ENCODE measurements at regions not wholly inside any gene's neighbourhood (a gene's known extent, or its start where the extent isn't known, plus 50 kb on each side); places are given as distances from the start of the nearest gene placed in this dataset.

DNA sequence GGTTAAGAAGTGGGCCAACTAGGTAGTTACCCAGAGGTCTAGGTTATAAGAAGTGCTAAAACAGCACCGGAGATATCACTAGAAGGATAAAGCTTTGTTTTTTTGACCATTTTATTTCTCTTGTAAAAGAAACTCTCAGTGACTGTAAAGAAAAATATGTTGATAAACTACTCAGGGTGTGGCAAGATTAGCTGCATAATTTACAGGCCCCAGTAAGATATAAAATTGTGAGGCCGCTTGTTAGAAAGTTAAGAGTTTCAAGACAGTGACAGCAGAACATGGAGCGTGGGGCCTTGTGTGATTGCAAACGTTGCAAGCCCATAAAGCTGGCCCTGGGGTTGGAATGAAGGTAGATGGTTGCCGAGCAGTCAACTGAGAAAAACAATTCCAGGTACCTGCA lies 263.7 kb upstream of the EEF2KMT start:
- Mint-ChIP-seq H3K9me3 (peaks cover 49% of the 10 kb centered on the region), H3K27ac (no peak overlapping the region), H3K36me3 (ENCODE audit: low read depth) (peaks cover 12% of the 10 kb centered on the region; the same call in 1 of the 2 replicates), H3K27me3 (ENCODE audit: insufficient read depth) (no peaks in the 10 kb centered on the region; the same call in 1 of the 2 replicates), H3K4me1 (ENCODE audit: low read depth) (no peaks in the 10 kb centered on the region), H3K4me3 (no peak overlapping the region)
- TF ChIP-seq, protein P1, sequence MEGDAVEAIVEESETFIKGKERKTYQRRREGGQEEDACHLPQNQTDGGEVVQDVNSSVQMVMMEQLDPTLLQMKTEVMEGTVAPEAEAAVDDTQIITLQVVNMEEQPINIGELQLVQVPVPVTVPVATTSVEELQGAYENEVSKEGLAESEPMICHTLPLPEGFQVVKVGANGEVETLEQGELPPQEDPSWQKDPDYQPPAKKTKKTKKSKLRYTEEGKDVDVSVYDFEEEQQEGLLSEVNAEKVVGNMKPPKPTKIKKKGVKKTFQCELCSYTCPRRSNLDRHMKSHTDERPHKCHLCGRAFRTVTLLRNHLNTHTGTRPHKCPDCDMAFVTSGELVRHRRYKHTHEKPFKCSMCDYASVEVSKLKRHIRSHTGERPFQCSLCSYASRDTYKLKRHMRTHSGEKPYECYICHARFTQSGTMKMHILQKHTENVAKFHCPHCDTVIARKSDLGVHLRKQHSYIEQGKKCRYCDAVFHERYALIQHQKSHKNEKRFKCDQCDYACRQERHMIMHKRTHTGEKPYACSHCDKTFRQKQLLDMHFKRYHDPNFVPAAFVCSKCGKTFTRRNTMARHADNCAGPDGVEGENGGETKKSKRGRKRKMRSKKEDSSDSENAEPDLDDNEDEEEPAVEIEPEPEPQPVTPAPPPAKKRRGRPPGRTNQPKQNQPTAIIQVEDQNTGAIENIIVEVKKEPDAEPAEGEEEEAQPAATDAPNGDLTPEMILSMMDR (IDR thresholded peaks at IDR 0.05), result no peak
- no peak for DNase-seq

GRCh38 chr16:5354645-5355044 lies 257.1 kb upstream of the EEF2KMT start:
- no peaks in the 10 kb centered on the region for H3K4me1 Mint-ChIP-seq (ENCODE audit: low read depth)
- no peaks in the 10 kb centered on the region for H3K36me3 Mint-ChIP-seq (ENCODE audit: low read depth)
- 0 out of 2 replicates have a peak, but pooled peaks cover 2% of the 10 kb centered on the region for H3K27me3 Mint-ChIP-seq (ENCODE audit: insufficient read depth)
- H3K27ac Mint-ChIP-seq, result no peak overlapping the region
- no peak for DNase-seq
- no peak overlapping the region for H3K4me3 Mint-ChIP-seq
- peaks cover 44% of the 10 kb centered on the region for H3K9me3 Mint-ChIP-seq
- TF ChIP-seq, protein P1 (IDR thresholded peaks at IDR 0.05), result no peak

- TF ChIP-seq, protein P1 (IDR thresholded peaks at IDR 0.05), result no peak
- no peak overlapping the region for H3K4me3 Mint-ChIP-seq
- no peaks in the 10 kb centered on the region for H3K36me3 Mint-ChIP-seq (ENCODE audit: low read depth)
- H3K27ac Mint-ChIP-seq, result no peak overlapping the region
- H3K27me3 Mint-ChIP-seq (ENCODE audit: insufficient read depth), result 0 out of 2 replicates have a peak, but pooled peaks cover 2% of the 10 kb centered on the region
- H3K4me1 Mint-ChIP-seq (ENCODE audit: low read depth), result no peaks in the 10 kb centered on the region
- H3K9me3 Mint-ChIP-seq, result peaks cover 57% of the 10 kb centered on the region
- DNase-seq, result no peak
Observed at GRCh38 chr16:5349670-5350517, 252.3 kb upstream of the EEF2KMT start.

DNA sequence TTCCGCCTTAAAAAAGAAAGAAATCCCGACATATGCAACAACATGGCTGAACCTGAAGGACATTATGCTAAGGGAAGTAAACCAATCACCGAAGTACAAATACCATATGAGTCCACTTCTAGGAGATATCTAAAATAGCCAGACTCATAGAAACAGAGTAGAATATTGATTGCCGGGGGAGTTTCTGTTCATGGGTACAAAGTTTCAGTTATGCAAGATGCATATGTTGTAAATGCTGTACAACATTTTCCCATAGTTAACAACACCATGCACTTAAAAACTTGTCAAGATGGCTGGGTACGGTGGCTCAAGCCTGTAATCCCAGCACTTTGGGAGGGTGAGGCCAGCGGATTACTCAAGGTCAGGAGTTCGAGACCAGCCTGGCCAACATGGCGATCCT lies 251.5 kb upstream of the EEF2KMT start:
- Mint-ChIP-seq H3K4me1 (ENCODE audit: low read depth) (no peaks in the 10 kb centered on the region), H3K27ac (no peak overlapping the region), H3K9me3 (peaks cover 51% of the 10 kb centered on the region), H3K4me3 (no peak overlapping the region), H3K36me3 (ENCODE audit: low read depth) (no peaks in the 10 kb centered on the region), H3K27me3 (ENCODE audit: insufficient read depth) (peaks cover 1% of the 10 kb centered on the region; the same call in 1 of the 2 replicates)
- TF ChIP-seq, protein P1 (IDR thresholded peaks at IDR 0.05), result no peak
- no peak for DNase-seq

- no peak for DNase-seq
- Mint-ChIP-seq H3K27ac (no peak overlapping the region), H3K36me3 (ENCODE audit: low read depth) (no peaks in the 10 kb centered on the region), H3K4me1 (ENCODE audit: low read depth) (no peaks in the 10 kb centered on the region), H3K4me3 (no peak overlapping the region), H3K27me3 (ENCODE audit: insufficient read depth) (no peaks in the 10 kb centered on the region; the same call in 1 of the 2 replicates), H3K9me3 (peaks cover 42% of the 10 kb centered on the region)
- TF ChIP-seq, protein P1 (IDR thresholded peaks at IDR 0.05), result no peak
Observed at GRCh38 chr16:5347561-5347960, 250.0 kb upstream of the EEF2KMT start.
